Tibial nerve (tissue), 4 donors: ENCODE measurements at regions not wholly inside any gene's neighbourhood (a gene's known extent, or its start where the extent isn't known, plus 50 kb on each side); places are given as distances from the start of the nearest gene placed in this dataset.

ENCODE experiments used
- EP300 ChIP-seq, 2 donors: sonication (generic); formaldehyde crosslinking; IDR thresholded peaks; one replicate each; pipeline ENCODE4 v1.6.1; 2017; ENCODE audit warnings: antibody characterized with exemption in 2 of 2, mild to moderate bottlenecking in 1 of 2
- TF ChIP-seq, protein P1 (sequence below), 5 experiments: fragments of 200-600 bp in 3 of 5; fragments of 450-650 bp in 2 of 5; sonication (generic) in 3 of 5; IDR thresholded peaks; one replicate each; pipeline ENCODE4 v1.5.1; 2016 to 2019; ENCODE audit warnings: antibody characterized with exemption in 5 of 5, mild to moderate bottlenecking in 3 of 5, moderate library complexity in 2 of 5

- TF ChIP-seq, protein P1, sequence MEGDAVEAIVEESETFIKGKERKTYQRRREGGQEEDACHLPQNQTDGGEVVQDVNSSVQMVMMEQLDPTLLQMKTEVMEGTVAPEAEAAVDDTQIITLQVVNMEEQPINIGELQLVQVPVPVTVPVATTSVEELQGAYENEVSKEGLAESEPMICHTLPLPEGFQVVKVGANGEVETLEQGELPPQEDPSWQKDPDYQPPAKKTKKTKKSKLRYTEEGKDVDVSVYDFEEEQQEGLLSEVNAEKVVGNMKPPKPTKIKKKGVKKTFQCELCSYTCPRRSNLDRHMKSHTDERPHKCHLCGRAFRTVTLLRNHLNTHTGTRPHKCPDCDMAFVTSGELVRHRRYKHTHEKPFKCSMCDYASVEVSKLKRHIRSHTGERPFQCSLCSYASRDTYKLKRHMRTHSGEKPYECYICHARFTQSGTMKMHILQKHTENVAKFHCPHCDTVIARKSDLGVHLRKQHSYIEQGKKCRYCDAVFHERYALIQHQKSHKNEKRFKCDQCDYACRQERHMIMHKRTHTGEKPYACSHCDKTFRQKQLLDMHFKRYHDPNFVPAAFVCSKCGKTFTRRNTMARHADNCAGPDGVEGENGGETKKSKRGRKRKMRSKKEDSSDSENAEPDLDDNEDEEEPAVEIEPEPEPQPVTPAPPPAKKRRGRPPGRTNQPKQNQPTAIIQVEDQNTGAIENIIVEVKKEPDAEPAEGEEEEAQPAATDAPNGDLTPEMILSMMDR (IDR thresholded peaks at IDR 0.05), result no peak
- TF ChIP-seq EP300 (IDR thresholded peaks at IDR 0.05), result no peak
These were observed 271.7 kb downstream of the UACA start for GRCh38 chr15:70491641-70492040.
